Cardiac muscle cell (in vitro differentiated cells and primary cell): ENCODE measurements at regions not wholly inside any gene's neighbourhood (a gene's known extent, or its start where the extent isn't known, plus 50 kb on each side); places are given as distances from the start of the nearest gene placed in this dataset.
A peak's percentile ranks its signal among the peaks of the same experiment; 100 is the strongest.
"Not testable (repeated sequence)": the region's sequence is repeated elsewhere in the genome, so short reads cannot be mapped to it uniquely, and the experiment has no call there.

Experiments
- DNase-seq, 2 donors: peaks; one replicate each; pipeline versions ENCODE4 v3.0.0 to v3.0.0-alpha.2; 2010 to 2017; ENCODE audit warnings: low read depth in 1 of 2, low spot score in 1 of 2
- H3K27ac ChIP-seq: fragments of 200-600 bp; sonication (generic); 2 replicates; pipeline ENCODE4 v1.5.1; 2016
- H3K27me3 ChIP-seq: fragments of 200-600 bp; sonication (generic); 2 replicates; pipeline ENCODE4 v1.6.0; 2016; ENCODE audit warnings: control low read depth
- H3K36me3 ChIP-seq: fragments of 200-600 bp; sonication (generic); 2 replicates; pipeline ENCODE4 v1.5.1; 2016; ENCODE audit warnings: control low read depth
- H3K4me1 ChIP-seq: fragments of 200-600 bp; sonication (generic); 2 replicates; pipeline ENCODE4 v1.8.1; 2017; ENCODE audit warnings: low read depth, mild to moderate bottlenecking, mixed run types
- H3K4me3 ChIP-seq: fragments of 200-600 bp; sonication (generic); 2 replicates; pipeline ENCODE4 v1.5.1; 2016; ENCODE audit warnings: mild to moderate bottlenecking
- H3K9me3 ChIP-seq: fragments of 200-600 bp; sonication (generic); 2 replicates; pipeline ENCODE4 v1.5.1; 2017; ENCODE audit warnings: low read depth, mild to moderate bottlenecking, control low read depth
- TF ChIP-seq, protein P1 (sequence below): IDR thresholded peaks from 2 replicates; pipeline ENCODE4 v1.5.1; 2012; ENCODE audit warnings: low read depth, mild to moderate bottlenecking, low read length

DNA sequence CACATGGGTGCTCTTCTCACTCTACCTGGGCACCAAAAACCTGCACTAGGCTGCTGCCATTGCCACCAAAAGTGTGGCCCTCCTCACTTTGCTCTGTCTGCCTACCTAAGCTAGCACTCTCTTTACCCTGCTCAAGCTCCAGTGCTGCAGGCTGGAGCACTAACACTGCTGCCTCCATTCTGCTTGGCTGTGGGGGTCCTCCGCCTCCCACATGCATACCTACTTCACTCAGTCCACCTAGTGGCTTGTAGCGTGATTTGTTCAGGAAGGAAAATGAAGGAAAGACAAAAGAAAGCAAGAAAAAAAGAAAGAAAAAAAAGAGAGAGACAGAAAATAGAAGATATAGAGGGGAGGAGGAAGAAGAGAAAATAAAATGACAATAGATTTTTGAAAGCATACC lies 1339.4 kb upstream of the CHAC2 start:
- Histone ChIP-seq H3K27me3 (no peaks in the 10 kb centered on the region), H3K9me3 (no peaks in the 10 kb centered on the region), H3K36me3 (no peaks in the 10 kb centered on the region), H3K4me1 (no peaks in the 10 kb centered on the region), H3K27ac (no peak overlapping the region), H3K4me3 (no peak overlapping the region)
- TF ChIP-seq, protein P1, sequence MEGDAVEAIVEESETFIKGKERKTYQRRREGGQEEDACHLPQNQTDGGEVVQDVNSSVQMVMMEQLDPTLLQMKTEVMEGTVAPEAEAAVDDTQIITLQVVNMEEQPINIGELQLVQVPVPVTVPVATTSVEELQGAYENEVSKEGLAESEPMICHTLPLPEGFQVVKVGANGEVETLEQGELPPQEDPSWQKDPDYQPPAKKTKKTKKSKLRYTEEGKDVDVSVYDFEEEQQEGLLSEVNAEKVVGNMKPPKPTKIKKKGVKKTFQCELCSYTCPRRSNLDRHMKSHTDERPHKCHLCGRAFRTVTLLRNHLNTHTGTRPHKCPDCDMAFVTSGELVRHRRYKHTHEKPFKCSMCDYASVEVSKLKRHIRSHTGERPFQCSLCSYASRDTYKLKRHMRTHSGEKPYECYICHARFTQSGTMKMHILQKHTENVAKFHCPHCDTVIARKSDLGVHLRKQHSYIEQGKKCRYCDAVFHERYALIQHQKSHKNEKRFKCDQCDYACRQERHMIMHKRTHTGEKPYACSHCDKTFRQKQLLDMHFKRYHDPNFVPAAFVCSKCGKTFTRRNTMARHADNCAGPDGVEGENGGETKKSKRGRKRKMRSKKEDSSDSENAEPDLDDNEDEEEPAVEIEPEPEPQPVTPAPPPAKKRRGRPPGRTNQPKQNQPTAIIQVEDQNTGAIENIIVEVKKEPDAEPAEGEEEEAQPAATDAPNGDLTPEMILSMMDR, result no peak
- no peak for DNase-seq

DNA sequence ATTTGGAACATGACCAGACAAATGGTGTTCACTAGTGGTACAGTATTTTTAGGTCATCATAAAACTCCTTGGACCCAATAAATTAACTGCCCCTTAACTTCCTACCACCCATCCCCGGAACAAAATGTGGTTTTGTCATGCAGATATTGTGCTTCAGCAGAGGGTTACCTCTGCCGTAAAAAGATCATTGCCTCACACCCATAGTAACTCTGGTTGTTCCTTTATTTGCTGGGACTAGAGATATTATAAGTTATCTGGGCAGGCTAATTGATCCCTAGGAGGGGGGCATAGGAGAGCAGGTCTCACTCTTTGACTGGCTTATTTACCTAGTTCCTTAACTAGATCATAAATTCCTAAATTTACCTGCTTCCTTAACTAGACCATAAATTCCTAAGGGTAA lies 1343.9 kb upstream of the CHAC2 start:
- no peaks in the 10 kb centered on the region for H3K4me1 ChIP-seq
- TF ChIP-seq, protein P1, result no peak
- no peak overlapping the region for H3K4me3 ChIP-seq
- H3K27me3 ChIP-seq, result no peaks in the 10 kb centered on the region
- no peaks in the 10 kb centered on the region for H3K9me3 ChIP-seq
- no peaks in the 10 kb centered on the region for H3K36me3 ChIP-seq
- H3K27ac ChIP-seq, result no peak overlapping the region
- DNase-seq, result no peak

DNA sequence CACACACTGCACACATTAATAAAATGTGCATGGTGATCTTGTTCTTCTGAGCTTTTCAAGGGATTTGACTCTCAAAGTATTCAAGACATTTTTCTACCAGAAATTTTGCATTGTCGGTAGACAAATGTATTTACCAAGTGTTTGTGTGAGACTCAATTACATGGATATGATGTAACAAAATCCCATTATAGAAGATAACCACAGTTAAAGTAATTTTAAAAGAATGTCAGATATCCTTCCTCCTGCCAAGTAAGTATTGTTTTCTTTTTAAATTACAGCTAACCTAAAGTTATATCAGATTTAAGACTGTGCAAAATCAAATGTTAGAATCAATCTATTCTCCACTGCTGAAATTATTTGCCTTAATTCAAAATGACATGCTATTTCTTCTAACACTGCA lies 1344.5 kb upstream of the CHAC2 start:
- H3K27ac ChIP-seq, result no peak overlapping the region
- H3K27me3 ChIP-seq, result no peaks in the 10 kb centered on the region
- H3K4me3 ChIP-seq, result no peak overlapping the region
- TF ChIP-seq, protein P1, result no peak
- no peaks in the 10 kb centered on the region for H3K36me3 ChIP-seq
- no peaks in the 10 kb centered on the region for H3K4me1 ChIP-seq
- no peak for DNase-seq
- no peaks in the 10 kb centered on the region for H3K9me3 ChIP-seq

DNA sequence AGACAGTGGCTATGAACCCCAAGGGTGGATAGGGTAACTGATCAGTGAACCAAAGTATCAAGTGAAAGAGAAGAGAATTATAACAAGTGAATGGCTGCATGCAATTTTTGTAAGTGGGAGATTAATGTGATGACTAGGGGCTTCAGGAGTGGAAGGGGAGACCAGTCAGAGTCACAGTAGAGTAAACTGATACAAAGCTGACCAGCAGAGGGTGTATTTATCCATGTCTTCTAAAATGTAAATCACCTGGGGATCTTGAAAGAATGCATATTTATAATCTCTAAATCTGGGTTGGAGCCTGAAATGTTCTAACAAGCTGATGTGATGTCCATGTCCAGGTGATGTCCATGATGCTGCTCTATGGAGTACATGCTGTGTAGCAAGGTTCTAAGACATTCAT lies 1351.3 kb upstream of the CHAC2 start:
- Histone ChIP-seq H3K36me3 (no peaks in the 10 kb centered on the region), H3K4me1 (no peaks in the 10 kb centered on the region), H3K9me3 (no peaks in the 10 kb centered on the region), H3K27me3 (no peaks in the 10 kb centered on the region), H3K27ac (no peak overlapping the region), H3K4me3 (no peak overlapping the region)
- TF ChIP-seq, protein P1, result no peak
- peak in 1 of 2 donors; percentile 20 for DNase-seq

DNA sequence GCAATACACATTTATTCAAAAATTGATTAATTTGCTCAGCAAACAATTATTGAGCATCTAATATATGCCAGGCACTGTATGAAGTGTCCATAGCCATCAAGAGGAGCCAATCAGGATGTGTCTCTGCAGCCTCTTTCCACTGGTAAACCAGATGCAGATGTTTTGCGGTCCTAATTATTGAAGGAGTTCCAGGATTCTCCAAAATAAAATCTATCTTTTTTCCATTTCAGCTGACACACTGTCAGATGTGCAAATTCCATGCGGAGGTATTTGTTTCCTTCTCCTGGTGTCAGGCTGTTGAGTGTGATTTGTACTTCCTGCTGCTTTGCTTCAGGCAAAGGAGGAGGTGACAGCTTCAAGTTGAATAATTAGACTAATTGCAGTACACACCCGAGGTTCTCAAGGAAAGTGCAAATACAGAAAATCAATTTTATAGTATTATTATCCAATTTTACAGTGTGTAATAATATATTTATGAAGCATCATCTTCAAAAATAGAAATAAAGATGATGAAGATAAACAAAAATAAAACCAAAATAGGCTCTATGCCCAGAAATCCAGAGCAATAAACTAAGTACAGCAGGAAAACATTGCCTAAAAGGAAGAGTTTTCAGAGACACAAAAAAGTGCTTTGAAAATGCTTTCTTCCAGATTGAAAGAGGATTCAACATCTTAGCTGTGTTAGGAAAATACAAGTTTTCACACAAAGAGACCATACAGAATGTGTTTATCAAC lies 1352.9 kb upstream of the CHAC2 start:
- DNase-seq, result no peak
- Histone ChIP-seq H3K27ac (no peak overlapping the region), H3K27me3 (no peaks in the 10 kb centered on the region), H3K4me1 (peaks cover 3% of the 10 kb centered on the region), H3K36me3 (no peaks in the 10 kb centered on the region), H3K4me3 (no peak overlapping the region), H3K9me3 (no peaks in the 10 kb centered on the region)
- TF ChIP-seq, protein P1, result no peak

DNA sequence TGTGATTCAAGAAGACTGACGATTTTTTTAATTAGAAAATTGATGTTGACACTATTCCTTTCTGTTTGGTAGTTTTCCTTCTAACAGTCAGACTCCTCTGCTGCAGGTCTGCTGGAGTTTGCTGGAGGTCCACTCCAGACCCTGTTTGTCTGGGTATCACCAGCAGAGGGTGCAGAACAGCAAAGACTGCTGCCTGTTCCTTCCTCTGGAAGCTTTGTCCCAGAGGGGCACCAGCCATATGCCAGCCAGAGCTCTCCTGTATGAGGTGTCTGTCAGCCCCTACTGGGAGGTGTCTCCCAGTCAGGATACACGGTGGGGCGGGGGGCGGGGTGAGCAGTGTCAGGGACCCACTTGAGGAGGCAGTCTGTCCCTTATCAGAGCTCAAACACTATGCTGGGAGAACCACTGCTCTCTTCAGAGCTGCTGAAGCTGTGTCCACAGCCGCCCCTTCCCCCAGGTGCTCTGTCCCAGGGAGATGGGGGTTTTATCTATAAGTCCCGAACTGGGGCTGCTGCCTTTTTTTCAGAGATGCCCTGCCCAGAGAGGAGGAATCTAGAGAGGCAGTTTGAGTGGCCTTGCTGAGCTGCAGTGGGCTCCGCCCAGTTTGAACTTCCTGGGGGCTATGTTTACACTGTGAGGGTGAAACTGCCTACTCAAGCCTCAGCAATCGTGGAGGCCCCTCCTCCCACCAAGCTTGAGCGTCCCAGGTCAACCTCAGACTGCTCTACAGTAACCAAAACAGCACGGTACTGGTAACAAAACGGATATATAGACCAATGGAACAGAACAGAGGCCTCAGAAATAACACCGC lies 1358.1 kb upstream of the CHAC2 start:
- H3K4me3 ChIP-seq, H3K9me3 ChIP-seq, H3K4me1 ChIP-seq, H3K36me3 ChIP-seq, H3K27me3 ChIP-seq: not testable (repeated sequence)
- peak overlapping the region; percentile 42 for H3K27ac ChIP-seq
- DNase-seq, result peak in 1 of 2 donors; percentile 56
